Activated CD8-positive, alpha-beta memory T cell treated with anti-CD3 and anti-CD28 coated beads for 36 hours (primary cell): ENCODE measurements at regions not wholly inside any gene's neighbourhood (a gene's known extent, or its start where the extent isn't known, plus 50 kb on each side); places are given as distances from the start of the nearest gene placed in this dataset.
"Not testable (repeated sequence)": the region's sequence is repeated elsewhere in the genome, so short reads cannot be mapped to it uniquely, and the experiment has no call there.

Experiments
- CTCF ChIA-PET: fragments of 350-600 bp; sonication (Branson Sonifier 250); formaldehyde crosslinking; loops from one replicate; lab custom pipeline; 2021; ENCODE audit warnings: antibody characterized with exemption; lab: Charles Lee
- POLR2A ChIA-PET: fragments of 350-600 bp; sonication (Branson Sonifier 250); formaldehyde crosslinking; loops from one replicate; lab custom pipeline; 2021; ENCODE audit warnings: antibody characterized with exemption; lab: Charles Lee

GRCh38 chr2:47297767-47298425 lies 71.2 kb upstream of the EPCAM start:
- POLR2A ChIA-PET: no interaction called here
- CTCF ChIA-PET: no interaction called here

- POLR2A ChIA-PET: interaction anchor here (0.7 kb wide), 1 partner anchor 29 kb away, joined by 6 read pairs; no protein-coding TSS in a partner anchor
Measured at GRCh38 chr2:47295981-47296635, 73.0 kb upstream of the EPCAM start.

GRCh38 chr2:47295131-47295980 lies 73.8 kb upstream of the EPCAM start:
- CTCF ChIA-PET: no interaction called here
- POLR2A ChIA-PET: no interaction called here

More at GRCh38 chr2:47295981-47296635, 73.0 kb upstream of the EPCAM start:
- CTCF ChIA-PET: no interaction called here

- CTCF ChIA-PET: no interaction called here
- POLR2A ChIA-PET: no interaction called here
Measured at GRCh38 chr2:47293976-47294375, 75.1 kb upstream of the EPCAM start.

GRCh38 chr2:47288864-47289263 lies 80.2 kb upstream of the EPCAM start:
- ChIA-PET CTCF (no interaction called here), POLR2A (no interaction called here)

- ChIA-PET POLR2A (no interaction called here), CTCF (interaction anchor here (0.5 to 1.0 kb wide), 3 partner anchors 40 to 305 kb away, joined by 3 to 4 read pairs (median 3); no protein-coding TSS in a partner anchor)
Measured at GRCh38 chr2:47283659-47284058, 85.5 kb upstream of the EPCAM start.

- ChIA-PET CTCF (interaction anchor here (0.6 to 1.0 kb wide), 2 partner anchors 41 to 75 kb away, joined by 3 read pairs; no protein-coding TSS in a partner anchor), POLR2A (no interaction called here)
Measured at GRCh38 chr2:47282621-47283272, 86.4 kb upstream of the EPCAM start.

- CTCF ChIA-PET, POLR2A ChIA-PET: not testable (repeated sequence)
Measured at GRCh38 chr2:47279525-47279924, 89.6 kb upstream of the EPCAM start.

- CTCF ChIA-PET: no interaction called here
Measured at GRCh38 chr2:47277987-47278386, 91.1 kb upstream of the EPCAM start.

GRCh38 chr2:47277187-47277586 lies 91.9 kb upstream of the EPCAM start:
- POLR2A ChIA-PET: no interaction called here
- CTCF ChIA-PET: no interaction called here

More at GRCh38 chr2:47277987-47278386, 91.1 kb upstream of the EPCAM start:
- POLR2A ChIA-PET: interaction anchor here (0.7 kb wide), 1 partner anchor 104 kb away, joined by 4 read pairs; no protein-coding TSS in a partner anchor

- CTCF ChIA-PET: interaction anchor here (0.6 kb wide), 1 partner anchor 71 kb away, joined by 3 read pairs; no protein-coding TSS in a partner anchor
- POLR2A ChIA-PET: interaction anchor here (0.6 kb wide), 1 partner anchor 136 kb away, joined by 3 read pairs; no protein-coding TSS in a partner anchor
Measured at GRCh38 chr2:47276061-47276460, 93.0 kb upstream of the EPCAM start.

GRCh38 chr2:47274054-47274782 lies 94.9 kb upstream of the EPCAM start:
- POLR2A ChIA-PET: no interaction called here
- CTCF ChIA-PET: interaction anchor here (1.6 to 1.7 kb wide), 2 partner anchors 12 to 20 kb away, joined by 3 read pairs; no protein-coding TSS in a partner anchor

- POLR2A ChIA-PET: no interaction called here
- CTCF ChIA-PET: interaction anchor here (1.6 to 1.7 kb wide), 2 partner anchors 11 to 19 kb away, joined by 3 read pairs; no protein-coding TSS in a partner anchor
Measured at GRCh38 chr2:47272905-47273758, 96.0 kb upstream of the EPCAM start.

GRCh38 chr2:47272031-47272864 lies 95.9 kb upstream of the CALM2 start:
- ChIA-PET CTCF (interaction anchor here (0.6 to 1.6 kb wide), 3 partner anchors 18 to 356 kb away, joined by 3 read pairs; no protein-coding TSS in a partner anchor), POLR2A (no interaction called here)

- ChIA-PET POLR2A (no interaction called here), CTCF (interaction anchor here (0.6 to 1.0 kb wide), 3 partner anchors 73 to 355 kb away, joined by 3 to 4 read pairs (median 3); no protein-coding TSS in a partner anchor)
Measured at GRCh38 chr2:47271054-47272000, 95.0 kb upstream of the CALM2 start.
